Rectal smooth muscle tissue (tissue), 1 donor: ENCODE measurements at regions not wholly inside any gene's neighbourhood (a gene's known extent, or its start where the extent isn't known, plus 50 kb on each side); places are given as distances from the start of the nearest gene placed in this dataset.

ENCODE experiments used
- H3K27ac ChIP-seq: one replicate; pipeline ENCODE4 v1.7.0; 2013; ENCODE audit warnings: low read depth, low read length, inconsistent platforms
- H3K27me3 ChIP-seq: one replicate; pipeline ENCODE4 v1.7.0; 2013; ENCODE audit warnings: low read length; ENCODE audit not compliant: control insufficient read depth, insufficient read depth
- H3K36me3 ChIP-seq: one replicate; pipeline ENCODE4 v1.7.0; 2013; ENCODE audit warnings: low read length; ENCODE audit not compliant: control insufficient read depth, insufficient read depth
- H3K4me1 ChIP-seq: one replicate; pipeline ENCODE4 v1.7.0; 2013; ENCODE audit warnings: low read length; ENCODE audit not compliant: control insufficient read depth, insufficient read depth
- H3K4me3 ChIP-seq: one replicate; pipeline ENCODE4 v1.7.0; 2013; ENCODE audit warnings: low read length
- H3K9ac ChIP-seq: one replicate; pipeline ENCODE4 v1.7.0; 2013; ENCODE audit warnings: low read length

DNA sequence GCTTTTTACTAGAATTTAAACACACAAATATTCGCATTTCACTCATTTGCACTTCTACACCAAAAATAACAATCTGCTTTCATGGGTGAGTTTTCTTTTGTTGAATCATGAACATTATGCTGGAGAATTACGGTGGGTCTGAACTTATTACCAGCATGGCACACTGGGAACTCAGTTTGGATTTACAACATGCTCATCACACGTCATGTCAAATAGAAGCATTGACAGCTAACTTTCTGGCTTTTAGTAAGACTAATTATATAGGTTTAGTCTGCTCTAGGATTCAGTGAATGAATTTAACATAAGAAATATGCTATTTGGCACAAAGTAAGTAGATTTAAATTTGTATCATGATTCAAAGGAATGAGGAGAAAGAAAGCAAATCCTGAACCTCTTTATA lies 290.4 kb downstream of the TMEM167A start:
- no peaks in the 10 kb centered on the region for H3K36me3 ChIP-seq
- H3K9ac ChIP-seq = no peak overlapping the region
- H3K4me1 ChIP-seq = no peaks in the 10 kb centered on the region
- no peak overlapping the region for H3K27ac ChIP-seq
- no peak overlapping the region for H3K4me3 ChIP-seq
- no peaks in the 10 kb centered on the region for H3K27me3 ChIP-seq

- H3K36me3 ChIP-seq = no peaks in the 10 kb centered on the region
- H3K27me3 ChIP-seq = no peaks in the 10 kb centered on the region
- no peak overlapping the region for H3K27ac ChIP-seq
- H3K4me1 ChIP-seq = no peaks in the 10 kb centered on the region
- no peak overlapping the region for H3K9ac ChIP-seq
- H3K4me3 ChIP-seq = no peak overlapping the region
These were observed 291.2 kb downstream of the TMEM167A start for GRCh38 chr5:82785882-82786509.

DNA sequence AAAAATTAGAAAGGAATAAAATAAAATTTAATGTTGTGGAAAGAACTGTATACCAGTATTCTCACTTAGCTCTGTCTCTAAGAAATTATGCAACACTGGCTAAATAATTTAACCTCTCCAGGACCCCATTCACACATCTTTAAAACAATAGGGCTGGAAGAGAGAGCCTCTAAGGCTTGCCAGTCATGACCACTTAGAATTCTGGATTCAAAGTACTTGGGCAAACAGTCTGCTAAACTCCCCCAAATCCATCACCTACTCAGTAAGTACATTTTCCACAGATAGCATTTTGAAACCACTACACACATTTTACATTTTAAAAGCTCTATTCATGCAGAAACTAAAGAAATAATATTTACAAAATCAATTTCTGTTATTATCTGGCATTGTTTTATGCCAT lies 291.7 kb downstream of the TMEM167A start:
- Histone ChIP-seq H3K27me3 (no peaks in the 10 kb centered on the region), H3K4me1 (no peaks in the 10 kb centered on the region), H3K9ac (no peak overlapping the region), H3K4me3 (no peak overlapping the region), H3K36me3 (no peaks in the 10 kb centered on the region), H3K27ac (no peak overlapping the region)

DNA sequence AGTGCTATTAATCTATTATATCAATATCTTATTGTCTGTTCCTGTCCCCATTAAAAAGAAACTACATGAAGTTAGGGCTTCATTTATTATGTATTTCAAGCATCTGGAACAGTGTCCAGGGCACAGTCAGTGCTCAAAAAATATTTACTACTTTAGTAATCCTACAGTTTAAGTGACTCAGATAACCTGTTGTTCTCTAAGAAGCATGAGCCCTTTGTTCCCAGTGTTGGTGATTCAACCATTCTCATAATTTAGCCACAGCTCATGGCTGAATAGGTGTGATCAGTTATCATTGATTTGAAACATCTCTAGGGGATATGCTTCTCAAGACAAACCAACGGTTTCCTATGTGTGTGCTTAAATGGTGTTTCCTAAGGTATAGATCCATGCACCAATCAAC lies 292.7 kb downstream of the TMEM167A start:
- Histone ChIP-seq H3K9ac (no peak overlapping the region), H3K4me1 (no peaks in the 10 kb centered on the region), H3K4me3 (no peak overlapping the region), H3K27ac (no peak overlapping the region), H3K36me3 (no peaks in the 10 kb centered on the region), H3K27me3 (no peaks in the 10 kb centered on the region)

DNA sequence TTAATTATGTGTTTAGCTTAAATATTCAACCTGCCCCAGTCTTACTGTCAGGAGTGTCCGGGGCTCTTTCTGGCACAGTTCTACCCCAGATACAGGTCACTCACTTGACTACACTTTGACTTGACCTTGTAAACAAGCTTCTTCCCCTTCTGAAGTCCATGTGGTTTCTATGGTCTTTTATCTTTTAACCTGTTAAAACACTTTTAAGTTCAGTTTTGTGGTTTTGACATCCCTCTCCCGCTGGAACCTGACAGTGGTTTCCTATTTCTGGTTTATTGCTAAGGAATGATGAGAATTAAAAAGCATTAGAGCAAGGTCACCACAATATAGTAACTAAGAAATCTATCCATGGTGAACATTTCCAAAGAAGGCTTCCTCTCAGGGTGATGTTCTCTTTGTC lies 300.1 kb downstream of the TMEM167A start:
- Histone ChIP-seq H3K27me3 (no peaks in the 10 kb centered on the region), H3K27ac (no peak overlapping the region), H3K4me1 (no peaks in the 10 kb centered on the region), H3K4me3 (no peak overlapping the region), H3K36me3 (no peaks in the 10 kb centered on the region), H3K9ac (no peak overlapping the region)

DNA sequence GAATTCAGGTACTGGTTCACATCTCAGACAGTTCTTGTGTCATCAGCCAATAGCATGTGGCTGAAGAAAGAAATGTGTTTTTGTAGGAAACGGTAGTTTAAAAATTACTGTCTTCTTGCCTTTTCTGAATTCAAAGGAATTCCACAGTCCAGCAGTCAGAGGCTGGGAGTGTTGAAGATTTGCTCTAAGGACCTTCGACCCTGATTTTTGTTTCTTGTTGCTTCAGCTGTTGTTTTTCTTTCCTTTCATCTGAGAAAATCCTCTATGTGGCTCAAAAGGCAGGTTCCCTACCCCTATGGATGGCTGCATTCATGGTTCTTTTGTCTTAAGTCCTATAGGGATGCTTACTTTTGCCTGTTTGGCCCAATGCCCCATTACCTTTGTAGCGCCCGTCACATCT lies 304.9 kb downstream of the TMEM167A start:
- Histone ChIP-seq H3K27me3 (no peaks in the 10 kb centered on the region), H3K4me1 (no peaks in the 10 kb centered on the region), H3K9ac (no peak overlapping the region), H3K4me3 (no peak overlapping the region), H3K27ac (no peak overlapping the region), H3K36me3 (no peaks in the 10 kb centered on the region)

GRCh38 chr5:82766206-82766605 lies 311.0 kb downstream of the TMEM167A start:
- H3K36me3 ChIP-seq = no peaks in the 10 kb centered on the region

GRCh38 chr5:82765765-82766164 lies 311.4 kb downstream of the TMEM167A start:
- no peak overlapping the region for H3K9ac ChIP-seq
- no peak overlapping the region for H3K4me3 ChIP-seq
- H3K4me1 ChIP-seq = no peaks in the 10 kb centered on the region
- H3K27ac ChIP-seq = no peak overlapping the region
- no peaks in the 10 kb centered on the region for H3K27me3 ChIP-seq
- H3K36me3 ChIP-seq = no peaks in the 10 kb centered on the region

More at GRCh38 chr5:82766206-82766605, 311.0 kb downstream of the TMEM167A start:
- Histone ChIP-seq H3K4me1 (no peaks in the 10 kb centered on the region), H3K9ac (no peak overlapping the region), H3K4me3 (no peak overlapping the region), H3K27ac (no peak overlapping the region), H3K27me3 (no peaks in the 10 kb centered on the region)

GRCh38 chr5:82760856-82761255 lies 316.3 kb downstream of the TMEM167A start:
- Histone ChIP-seq H3K27ac (no peak overlapping the region), H3K36me3 (no peaks in the 10 kb centered on the region), H3K4me3 (no peak overlapping the region), H3K4me1 (no peaks in the 10 kb centered on the region), H3K27me3 (no peaks in the 10 kb centered on the region), H3K9ac (no peak overlapping the region)

DNA sequence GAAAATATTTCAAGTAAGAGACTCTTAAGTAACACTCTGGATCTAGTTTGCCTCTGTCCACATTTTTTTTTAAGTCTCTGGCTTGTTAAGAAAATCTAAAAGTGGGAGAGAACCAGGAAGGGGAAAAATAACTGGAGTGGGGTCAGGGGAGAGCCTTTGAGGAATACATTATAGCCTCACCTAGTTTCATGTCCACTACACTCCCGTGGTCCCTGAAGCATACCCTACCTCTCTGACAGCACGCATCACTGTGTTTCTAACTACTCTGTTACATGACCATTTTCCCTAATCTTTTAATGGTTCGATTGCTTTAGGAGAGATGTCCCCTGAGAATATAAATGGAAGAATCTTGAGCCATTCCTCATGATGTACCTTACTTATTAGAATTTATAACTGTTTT lies 318.3 kb downstream of the TMEM167A start:
- no peak overlapping the region for H3K27ac ChIP-seq
- no peaks in the 10 kb centered on the region for H3K27me3 ChIP-seq
- no peak overlapping the region for H3K9ac ChIP-seq
- no peak overlapping the region for H3K4me3 ChIP-seq
- no peaks in the 10 kb centered on the region for H3K4me1 ChIP-seq
- H3K36me3 ChIP-seq = no peaks in the 10 kb centered on the region

- H3K36me3 ChIP-seq = no peaks in the 10 kb centered on the region
- no peaks in the 10 kb centered on the region for H3K4me1 ChIP-seq
- no peak overlapping the region for H3K4me3 ChIP-seq
- H3K27ac ChIP-seq = no peak overlapping the region
- H3K27me3 ChIP-seq = no peaks in the 10 kb centered on the region
- no peak overlapping the region for H3K9ac ChIP-seq
These were observed 322.4 kb downstream of the TMEM167A start for GRCh38 chr5:82754759-82755158.

DNA sequence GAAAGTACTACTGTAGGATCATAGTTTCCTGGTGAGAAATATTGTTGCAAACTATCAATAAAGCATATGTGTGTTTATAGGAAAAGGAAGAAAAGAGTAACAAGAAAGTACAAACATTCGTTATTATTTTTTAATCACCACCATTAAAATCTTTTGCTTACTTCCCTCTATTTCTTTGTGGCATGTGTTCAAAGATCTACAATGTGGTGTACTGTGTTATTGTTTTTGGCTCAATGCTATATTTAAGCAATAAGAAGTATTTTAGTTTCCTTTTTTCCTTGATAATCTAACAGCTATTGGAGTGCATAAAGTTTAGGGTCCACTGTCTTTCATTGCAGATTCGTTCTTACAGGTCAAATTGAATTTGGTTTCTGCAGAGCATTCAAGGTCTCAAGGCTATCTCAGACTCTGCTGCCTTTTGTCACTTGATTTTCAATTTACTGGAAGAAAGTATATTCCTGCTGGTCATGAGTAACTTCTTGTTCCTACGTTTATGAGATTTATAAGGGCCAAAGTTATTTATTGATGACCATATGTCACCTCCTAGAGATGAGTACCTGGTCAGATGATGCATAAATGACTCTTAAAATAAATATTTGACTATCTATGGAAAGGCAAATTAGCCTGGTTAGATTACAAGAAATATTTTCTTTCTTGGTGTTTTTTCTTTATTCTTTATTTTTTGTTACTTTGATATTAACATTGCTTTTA lies 323.0 kb downstream of the TMEM167A start:
- H3K27me3 ChIP-seq = no peaks in the 10 kb centered on the region
- H3K9ac ChIP-seq = no peak overlapping the region
- H3K4me3 ChIP-seq = no peak overlapping the region
- no peaks in the 10 kb centered on the region for H3K36me3 ChIP-seq
- no peaks in the 10 kb centered on the region for H3K4me1 ChIP-seq
- H3K27ac ChIP-seq = no peak overlapping the region

DNA sequence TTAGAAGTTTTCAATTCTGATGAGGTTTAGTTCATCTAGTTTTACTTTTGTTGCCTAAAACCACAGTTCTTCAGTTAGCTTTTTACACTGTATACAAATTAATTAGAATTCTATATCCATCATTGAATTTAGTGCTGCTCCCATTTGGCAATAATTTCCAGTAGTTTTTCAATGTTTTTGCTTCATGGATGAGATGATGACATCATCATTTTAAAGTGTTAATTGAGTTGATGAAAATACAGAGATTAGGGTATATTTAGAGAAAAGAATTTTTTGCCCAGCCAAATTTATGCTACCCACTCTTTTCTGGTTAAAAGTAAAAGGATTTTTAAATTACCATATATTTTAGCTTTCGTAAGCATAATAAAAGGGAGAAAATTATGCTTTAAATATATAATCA lies 323.8 kb downstream of the TMEM167A start:
- Histone ChIP-seq H3K9ac (no peak overlapping the region), H3K36me3 (no peaks in the 10 kb centered on the region), H3K27ac (no peak overlapping the region), H3K4me1 (no peaks in the 10 kb centered on the region), H3K4me3 (no peak overlapping the region), H3K27me3 (no peaks in the 10 kb centered on the region)
